CD8-positive, alpha-beta memory T cell (primary cell): ENCODE measurements at regions not wholly inside any gene's neighbourhood (a gene's known extent, or its start where the extent isn't known, plus 50 kb on each side); places are given as distances from the start of the nearest gene placed in this dataset.

Source experiments
- CTCF ChIA-PET: fragments of 350-600 bp; sonication (Branson Sonifier 250); formaldehyde crosslinking; loops from one replicate; lab custom pipeline; 2021; ENCODE audit warnings: antibody characterized with exemption; lab: Charles Lee
- POLR2A ChIA-PET: fragments of 350-600 bp; sonication (Branson Sonifier 250); formaldehyde crosslinking; loops from one replicate; lab custom pipeline; 2021; ENCODE audit warnings: antibody characterized with exemption; lab: Charles Lee
- DNase-seq, 5 donors: peaks; one replicate each; pipeline versions ENCODE4 v3.0.0 to v3.0.0-alpha.2; 2020 to 2022; ENCODE audit warnings: mixed read lengths in 1 of 5
- H3K27ac ChIP-seq: one replicate; pipeline ENCODE4 v1.7.0; 2013; ENCODE audit warnings: low read depth, mild to moderate bottlenecking, low read length, moderate library complexity
- H3K27me3 ChIP-seq: 2 replicates; pipeline ENCODE4 v1.7.0; 2013; ENCODE audit warnings: low read length, mild to moderate bottlenecking; ENCODE audit not compliant: insufficient read depth, poor library complexity, severe bottlenecking
- H3K36me3 ChIP-seq: 2 replicates; pipeline ENCODE4 v1.7.0; 2013; ENCODE audit warnings: mild to moderate bottlenecking, low read length, moderate library complexity; ENCODE audit not compliant: insufficient read depth
- H3K4me1 ChIP-seq: 2 replicates; pipeline ENCODE4 v1.7.0; 2013; ENCODE audit warnings: mild to moderate bottlenecking, low read length, moderate library complexity; ENCODE audit not compliant: insufficient read depth
- H3K4me3 ChIP-seq: 2 replicates; pipeline ENCODE4 v1.7.0; 2013; ENCODE audit warnings: mild to moderate bottlenecking, low read length
- H3K9me3 ChIP-seq: 2 replicates; pipeline ENCODE4 v1.7.0; 2013; ENCODE audit warnings: mild to moderate bottlenecking, low read length
- H3K27ac Mint-ChIP-seq, 8 donors: one replicate each; pipeline ENCODE4 v1.8.0; 2020 to 2021; ENCODE audit warnings: mixed read lengths in 8 of 8, mild to moderate bottlenecking in 6 of 8, inconsistent platforms in 3 of 8, moderate library complexity in 3 of 8
- H3K27me3 Mint-ChIP-seq, 2 donors: one replicate each; pipeline ENCODE4 v1.8.0; 2020 to 2021; ENCODE audit warnings: mixed read lengths in 2 of 2, mild to moderate bottlenecking in 1 of 2, moderate library complexity in 1 of 2
- H3K36me3 Mint-ChIP-seq, 3 donors: one replicate each; pipeline ENCODE4 v1.8.0; 2020 to 2021; ENCODE audit warnings: mixed read lengths in 3 of 3, inconsistent platforms in 1 of 3, mild to moderate bottlenecking in 1 of 3
- H3K4me1 Mint-ChIP-seq, 3 donors: one replicate each; pipeline ENCODE4 v1.8.0; 2020 to 2021; ENCODE audit warnings: mixed read lengths in 3 of 3, inconsistent platforms in 1 of 3, mild to moderate bottlenecking in 1 of 3
- H3K4me3 Mint-ChIP-seq, 7 donors: one replicate each; pipeline ENCODE4 v1.8.0; 2020 to 2021; ENCODE audit warnings: mixed read lengths in 7 of 7, mild to moderate bottlenecking in 6 of 7, moderate library complexity in 4 of 7, inconsistent platforms in 2 of 7
- H3K9me3 Mint-ChIP-seq, 5 donors: one replicate each; pipeline ENCODE4 v1.8.0; 2020 to 2022; ENCODE audit warnings: mixed read lengths in 5 of 5, mild to moderate bottlenecking in 3 of 5, moderate library complexity in 2 of 5, inconsistent platforms in 1 of 5

DNA sequence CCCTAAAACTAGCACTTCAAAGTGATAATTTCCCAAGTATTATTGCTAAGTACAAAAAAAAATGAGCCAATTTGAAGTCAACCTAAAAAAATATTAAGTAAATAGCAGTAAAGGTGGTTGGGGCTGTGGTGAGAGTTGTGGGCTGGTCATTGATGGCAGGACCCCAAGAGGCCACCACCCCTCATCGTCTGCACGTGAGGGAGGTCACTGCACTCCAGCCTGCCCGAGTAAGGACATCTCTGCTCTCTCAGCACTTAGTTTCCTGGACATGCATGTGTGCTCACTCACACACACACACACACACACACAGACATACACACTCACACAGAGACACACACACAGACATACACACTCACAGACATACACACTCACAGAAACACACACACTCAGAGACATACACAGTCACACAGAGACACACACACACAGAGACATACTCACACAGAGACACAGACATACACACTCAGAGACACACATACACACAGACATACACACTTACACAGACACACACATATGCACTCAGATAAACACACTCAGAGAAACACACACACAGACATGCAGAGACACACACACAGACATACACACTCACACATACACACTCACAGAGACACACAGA is 127.2 kb upstream of the SOX1 start:
- Mint-ChIP-seq H3K27ac (no peak overlapping the region), H3K36me3 (no peaks in the 10 kb centered on the region), H3K27me3 (peaks cover 5 to 9% of the 10 kb centered on the region in 2 donors), H3K4me1 (no peaks in the 10 kb centered on the region), H3K4me3 (no peak overlapping the region), H3K9me3 (peaks cover 0 to 11% (median 0%) of the 10 kb centered on the region in 5 donors)
- Histone ChIP-seq H3K36me3 (no peaks in the 10 kb centered on the region), H3K27me3 (no peaks in the 10 kb centered on the region), H3K4me3 (no peak overlapping the region), H3K9me3 (no peaks in the 10 kb centered on the region), H3K27ac (no peak overlapping the region), H3K4me1 (no peaks in the 10 kb centered on the region)
- no peak for DNase-seq
- ChIA-PET CTCF (no interaction called here), POLR2A (no interaction called here)

- peaks cover 5 to 7% of the 10 kb centered on the region in 2 donors for H3K27me3 Mint-ChIP-seq
- Histone ChIP-seq H3K9me3 (no peaks in the 10 kb centered on the region), H3K4me3 (no peak overlapping the region), H3K27ac (no peak overlapping the region), H3K4me1 (no peaks in the 10 kb centered on the region), H3K36me3 (no peaks in the 10 kb centered on the region), H3K27me3 (no peaks in the 10 kb centered on the region)
- H3K4me3 Mint-ChIP-seq = no peak overlapping the region
- no peaks in the 10 kb centered on the region for H3K36me3 Mint-ChIP-seq
- CTCF ChIA-PET = no interaction called here
- H3K9me3 Mint-ChIP-seq = peaks cover 0 to 14% (median 0%) of the 10 kb centered on the region in 5 donors
- POLR2A ChIA-PET = no interaction called here
- no peak overlapping the region for H3K27ac Mint-ChIP-seq
- H3K4me1 Mint-ChIP-seq = no peaks in the 10 kb centered on the region
- no peak for DNase-seq
Measured at GRCh38 chr13:111940892-111941291, 126.1 kb upstream of the SOX1 start.

DNA sequence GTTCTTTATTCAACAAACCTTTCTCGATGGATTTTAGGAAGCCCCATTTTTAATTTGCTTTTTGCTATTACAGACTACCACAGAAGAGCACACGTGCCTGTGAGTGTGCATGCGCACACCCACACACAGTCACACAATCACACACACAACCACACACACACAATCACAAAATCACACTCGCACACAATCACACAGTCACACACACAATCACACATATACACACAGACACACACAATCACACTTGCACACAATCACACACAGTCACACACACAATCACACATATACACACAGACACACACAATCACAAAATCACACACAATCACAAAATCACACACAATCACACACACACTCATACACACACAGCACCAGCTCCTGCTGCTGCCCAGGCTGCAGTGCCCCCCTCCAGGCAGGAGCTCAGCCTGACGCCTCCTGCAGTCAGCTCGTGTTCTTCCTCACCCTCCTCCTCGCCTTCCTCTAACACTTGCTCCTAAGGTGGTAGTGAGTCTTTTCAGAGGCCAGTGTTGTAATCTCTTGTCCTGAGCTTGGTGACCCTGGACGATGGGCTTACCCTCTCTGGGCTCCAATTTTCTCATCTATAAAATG is 125.0 kb upstream of the SOX1 start:
- Mint-ChIP-seq H3K9me3 (peaks cover 0 to 13% (median 0%) of the 10 kb centered on the region in 5 donors), H3K27ac (no peak overlapping the region), H3K4me1 (no peaks in the 10 kb centered on the region), H3K4me3 (no peak overlapping the region), H3K27me3 (peaks cover 5 to 7% of the 10 kb centered on the region in 2 donors), H3K36me3 (no peaks in the 10 kb centered on the region)
- ChIA-PET POLR2A (no interaction called here), CTCF (no interaction called here)
- no peak overlapping the region for H3K4me3 ChIP-seq
- no peaks in the 10 kb centered on the region for H3K4me1 ChIP-seq
- no peaks in the 10 kb centered on the region for H3K9me3 ChIP-seq
- H3K27ac ChIP-seq = no peak overlapping the region
- DNase-seq = no peak
- H3K36me3 ChIP-seq = no peaks in the 10 kb centered on the region
- H3K27me3 ChIP-seq = no peaks in the 10 kb centered on the region

DNA sequence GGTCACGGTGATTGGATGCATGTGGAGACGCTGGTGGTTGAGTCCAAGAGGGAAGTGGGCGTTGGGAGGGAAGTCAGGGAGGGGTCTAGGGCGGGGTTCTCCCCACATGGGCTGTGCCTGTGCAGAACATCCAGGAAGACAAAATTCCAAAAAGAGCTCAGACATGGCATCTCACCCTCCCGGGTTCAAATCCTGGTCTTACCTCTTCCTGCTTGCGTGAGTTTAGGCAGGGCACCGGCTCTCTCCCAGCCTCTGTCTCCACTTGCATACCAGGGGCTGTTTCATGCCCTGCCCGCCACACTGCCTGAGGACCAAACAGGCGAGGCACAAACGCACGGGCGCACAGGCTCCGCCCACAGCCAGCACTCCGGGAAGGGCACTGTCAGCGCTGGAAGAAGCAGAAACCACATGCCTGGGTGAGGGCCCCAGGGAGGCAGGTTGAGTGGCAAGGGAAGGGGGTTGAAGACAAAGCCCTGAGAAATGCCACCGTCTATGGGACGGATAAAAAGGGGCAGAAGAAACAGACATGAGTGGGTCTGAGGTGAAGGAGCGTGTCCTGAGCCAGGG is 123.6 kb upstream of the SOX1 start:
- CTCF ChIA-PET = no interaction called here
- H3K27me3 Mint-ChIP-seq = peaks cover 0 to 7% of the 10 kb centered on the region in 2 donors
- H3K4me3 Mint-ChIP-seq = no peak overlapping the region
- H3K36me3 Mint-ChIP-seq = no peaks in the 10 kb centered on the region
- Histone ChIP-seq H3K4me1 (no peaks in the 10 kb centered on the region), H3K4me3 (no peak overlapping the region), H3K9me3 (no peaks in the 10 kb centered on the region), H3K36me3 (no peaks in the 10 kb centered on the region), H3K27ac (no peak overlapping the region), H3K27me3 (no peaks in the 10 kb centered on the region)
- H3K9me3 Mint-ChIP-seq = peaks cover 0 to 9% (median 0%) of the 10 kb centered on the region in 5 donors
- no peak for DNase-seq
- POLR2A ChIA-PET = no interaction called here
- H3K4me1 Mint-ChIP-seq = no peaks in the 10 kb centered on the region
- no peak overlapping the region for H3K27ac Mint-ChIP-seq

GRCh38 chr13:111944171-111944583 is 122.8 kb upstream of the SOX1 start:
- Histone ChIP-seq H3K27me3 (no peaks in the 10 kb centered on the region), H3K27ac (no peak overlapping the region), H3K36me3 (no peaks in the 10 kb centered on the region), H3K9me3 (no peaks in the 10 kb centered on the region), H3K4me1 (no peaks in the 10 kb centered on the region), H3K4me3 (no peak overlapping the region)
- POLR2A ChIA-PET = no interaction called here
- CTCF ChIA-PET = no interaction called here
- H3K9me3 Mint-ChIP-seq = peaks cover 0 to 9% (median 0%) of the 10 kb centered on the region in 5 donors
- DNase-seq = no peak
- no peak overlapping the region for H3K27ac Mint-ChIP-seq
- H3K27me3 Mint-ChIP-seq = peaks cover 0 to 7% of the 10 kb centered on the region in 2 donors
- H3K36me3 Mint-ChIP-seq = no peaks in the 10 kb centered on the region
- no peaks in the 10 kb centered on the region for H3K4me1 Mint-ChIP-seq
- H3K4me3 Mint-ChIP-seq = no peak overlapping the region

DNA sequence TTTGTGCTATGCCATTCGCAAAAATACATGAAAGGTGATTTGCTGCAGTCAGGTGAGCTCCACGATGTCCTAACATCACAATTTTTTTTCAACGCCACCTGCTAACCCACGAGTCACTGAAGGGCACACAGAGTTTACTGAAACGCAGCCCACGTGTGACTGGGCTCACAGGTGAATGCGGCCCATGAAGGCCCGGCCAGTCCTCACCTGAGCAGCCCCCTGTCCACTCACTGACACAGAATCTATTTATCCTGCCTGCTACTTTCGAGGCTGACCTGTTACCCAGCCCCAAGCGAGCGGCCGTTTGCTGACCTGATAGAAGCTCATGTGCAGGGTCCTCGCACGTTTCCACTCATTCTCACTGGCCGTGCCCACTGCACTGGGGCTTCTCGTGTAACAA is 121.9 kb upstream of the SOX1 start:
- Histone ChIP-seq H3K9me3 (no peaks in the 10 kb centered on the region), H3K4me3 (no peak overlapping the region), H3K27ac (no peak overlapping the region), H3K4me1 (no peaks in the 10 kb centered on the region), H3K27me3 (no peaks in the 10 kb centered on the region), H3K36me3 (no peaks in the 10 kb centered on the region)
- POLR2A ChIA-PET = no interaction called here
- DNase-seq = no peak
- Mint-ChIP-seq H3K27me3 (peaks cover 0 to 6% of the 10 kb centered on the region in 2 donors), H3K27ac (no peak overlapping the region), H3K36me3 (no peaks in the 10 kb centered on the region), H3K4me1 (no peaks in the 10 kb centered on the region), H3K4me3 (no peak overlapping the region), H3K9me3 (peaks cover 0 to 8% (median 0%) of the 10 kb centered on the region in 5 donors)
- CTCF ChIA-PET = no interaction called here

GRCh38 chr13:111946214-111946613 is 120.7 kb upstream of the SOX1 start:
- no peak for DNase-seq
- Histone ChIP-seq H3K36me3 (no peaks in the 10 kb centered on the region), H3K9me3 (no peaks in the 10 kb centered on the region), H3K4me3 (no peak overlapping the region), H3K27me3 (no peaks in the 10 kb centered on the region), H3K27ac (no peak overlapping the region), H3K4me1 (no peaks in the 10 kb centered on the region)
- Mint-ChIP-seq H3K4me1 (no peaks in the 10 kb centered on the region), H3K27me3 (peaks cover 0 to 4% of the 10 kb centered on the region in 2 donors), H3K9me3 (peaks cover 0 to 11% (median 2%) of the 10 kb centered on the region in 5 donors), H3K36me3 (no peaks in the 10 kb centered on the region), H3K27ac (no peak overlapping the region), H3K4me3 (no peak overlapping the region)
- ChIA-PET POLR2A (no interaction called here), CTCF (no interaction called here)

- Histone ChIP-seq H3K27ac (no peak overlapping the region), H3K36me3 (no peaks in the 10 kb centered on the region), H3K9me3 (no peaks in the 10 kb centered on the region), H3K4me1 (no peaks in the 10 kb centered on the region), H3K4me3 (no peak overlapping the region), H3K27me3 (no peaks in the 10 kb centered on the region)
- Mint-ChIP-seq H3K27me3 (peaks cover 0 to 4% of the 10 kb centered on the region in 2 donors), H3K27ac (no peak overlapping the region), H3K4me3 (no peak overlapping the region), H3K9me3 (peaks cover 0 to 8% (median 2%) of the 10 kb centered on the region in 5 donors), H3K36me3 (no peaks in the 10 kb centered on the region), H3K4me1 (no peaks in the 10 kb centered on the region)
- DNase-seq = no peak
- ChIA-PET CTCF (no interaction called here), POLR2A (no interaction called here)
Measured at GRCh38 chr13:111947026-111947810, 119.7 kb upstream of the SOX1 start.
